ENCODE measurements at regions not wholly inside any gene's neighbourhood (a gene's known extent, or its start where the extent isn't known, plus 50 kb on each side); places are given as distances from the start of the nearest gene placed in this dataset.
"Not testable (repeated sequence)": the region's sequence is repeated elsewhere in the genome, so short reads cannot be mapped to it uniquely, and the experiment has no call there.

GRCh38 chr5:56375011-56375410, 141.9 kb upstream of the ANKRD55 start:
- WGBS (ENCODE audit: low lambda C conversion rate, missing lambda C conversion rate), result 94% methylated on average over 5 of the region's 5 CpGs
- Histone ChIP-seq H3K4me2 (no peak overlapping the region), H3K27ac (no peak overlapping the region), H3K4me3 (no peak overlapping the region), H3K9me2 (replicated peaks; ENCODE audit: insufficient read depth) (no peaks in the 10 kb centered on the region), H4K20me1 (ENCODE audit: insufficient read depth, poor library complexity, severe bottlenecking) (no peaks in the 10 kb centered on the region), H3K27me3 (no peaks in the 10 kb centered on the region), H2AFZ (no peak overlapping the region), H3K36me3 (replicated peaks; ENCODE audit: insufficient read depth, low read depth) (no peaks in the 10 kb centered on the region), H3K4me1 (ENCODE audit: insufficient read depth) (no peaks in the 10 kb centered on the region), H3K79me2 (no peaks in the 10 kb centered on the region), H3K9me3 (ENCODE audit: low read depth) (no peaks in the 10 kb centered on the region)
- TF ChIP-seq EZH2phosphoT487 (IDR thresholded peaks at IDR 0.05; ENCODE audit: low read depth, severe bottlenecking, unreplicated experiment) (no peak), EZH2 (IDR thresholded peaks at IDR 0.05; ENCODE audit: borderline replicate concordance) (no peak)
- TF ChIP-seq, protein P1, sequence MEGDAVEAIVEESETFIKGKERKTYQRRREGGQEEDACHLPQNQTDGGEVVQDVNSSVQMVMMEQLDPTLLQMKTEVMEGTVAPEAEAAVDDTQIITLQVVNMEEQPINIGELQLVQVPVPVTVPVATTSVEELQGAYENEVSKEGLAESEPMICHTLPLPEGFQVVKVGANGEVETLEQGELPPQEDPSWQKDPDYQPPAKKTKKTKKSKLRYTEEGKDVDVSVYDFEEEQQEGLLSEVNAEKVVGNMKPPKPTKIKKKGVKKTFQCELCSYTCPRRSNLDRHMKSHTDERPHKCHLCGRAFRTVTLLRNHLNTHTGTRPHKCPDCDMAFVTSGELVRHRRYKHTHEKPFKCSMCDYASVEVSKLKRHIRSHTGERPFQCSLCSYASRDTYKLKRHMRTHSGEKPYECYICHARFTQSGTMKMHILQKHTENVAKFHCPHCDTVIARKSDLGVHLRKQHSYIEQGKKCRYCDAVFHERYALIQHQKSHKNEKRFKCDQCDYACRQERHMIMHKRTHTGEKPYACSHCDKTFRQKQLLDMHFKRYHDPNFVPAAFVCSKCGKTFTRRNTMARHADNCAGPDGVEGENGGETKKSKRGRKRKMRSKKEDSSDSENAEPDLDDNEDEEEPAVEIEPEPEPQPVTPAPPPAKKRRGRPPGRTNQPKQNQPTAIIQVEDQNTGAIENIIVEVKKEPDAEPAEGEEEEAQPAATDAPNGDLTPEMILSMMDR (IDR thresholded peaks at IDR 0.05; ENCODE audit: poor library complexity), result no peak
- DNase-seq (ENCODE audit: low spot score), result no peak

GRCh38 chr5:56372491-56372890, 139.4 kb upstream of the ANKRD55 start:
- H2AFZ ChIP-seq; H3K36me3 ChIP-seq (replicated peaks; ENCODE audit: insufficient read depth, low read depth); H3K9me2 ChIP-seq (replicated peaks; ENCODE audit: insufficient read depth); H3K4me2 ChIP-seq; DNase-seq (ENCODE audit: low spot score); H4K20me1 ChIP-seq (ENCODE audit: insufficient read depth, poor library complexity, severe bottlenecking); H3K4me3 ChIP-seq; H3K9me3 ChIP-seq (ENCODE audit: low read depth); H3K27ac ChIP-seq; H3K4me1 ChIP-seq (ENCODE audit: insufficient read depth); H3K79me2 ChIP-seq; H3K27me3 ChIP-seq: not testable (repeated sequence)
- WGBS (ENCODE audit: low lambda C conversion rate, missing lambda C conversion rate), result 98% methylated on average over 8 of the region's 31 CpGs

- H2AFZ ChIP-seq, result no peak overlapping the region
- no peaks in the 10 kb centered on the region for H3K9me2 ChIP-seq (replicated peaks; ENCODE audit: insufficient read depth)
- no peaks in the 10 kb centered on the region for H3K4me1 ChIP-seq (ENCODE audit: insufficient read depth)
- no peaks in the 10 kb centered on the region for H4K20me1 ChIP-seq (ENCODE audit: insufficient read depth, poor library complexity, severe bottlenecking)
- no peaks in the 10 kb centered on the region for H3K36me3 ChIP-seq (replicated peaks; ENCODE audit: insufficient read depth, low read depth)
- DNase-seq (ENCODE audit: low spot score), result no peak
- H3K4me3 ChIP-seq, result no peak overlapping the region
- no peak overlapping the region for H3K27ac ChIP-seq
- H3K79me2 ChIP-seq, result no peaks in the 10 kb centered on the region
- 86% methylated on average over 3 of the region's 3 CpGs for WGBS (ENCODE audit: low lambda C conversion rate, missing lambda C conversion rate)
- no peak overlapping the region for H3K4me2 ChIP-seq
- H3K9me3 ChIP-seq (ENCODE audit: low read depth), result no peaks in the 10 kb centered on the region
- no peaks in the 10 kb centered on the region for H3K27me3 ChIP-seq
- TF ChIP-seq EZH2 (IDR thresholded peaks at IDR 0.05; ENCODE audit: borderline replicate concordance) (no peak), EZH2phosphoT487 (IDR thresholded peaks at IDR 0.05; ENCODE audit: low read depth, severe bottlenecking, unreplicated experiment) (no peak)
- TF ChIP-seq, protein P1 (IDR thresholded peaks at IDR 0.05; ENCODE audit: poor library complexity), result no peak
Observed at GRCh38 chr5:56369361-56369811, 136.3 kb upstream of the ANKRD55 start.

GRCh38 chr5:56367748-56368147, 134.6 kb upstream of the ANKRD55 start:
- Histone ChIP-seq H3K27me3 (no peaks in the 10 kb centered on the region), H3K79me2 (no peaks in the 10 kb centered on the region), H3K9me3 (ENCODE audit: low read depth) (no peaks in the 10 kb centered on the region), H3K4me2 (no peak overlapping the region), H3K27ac (no peak overlapping the region), H3K36me3 (replicated peaks; ENCODE audit: insufficient read depth, low read depth) (no peaks in the 10 kb centered on the region), H4K20me1 (ENCODE audit: insufficient read depth, poor library complexity, severe bottlenecking) (no peaks in the 10 kb centered on the region), H3K4me3 (no peak overlapping the region), H2AFZ (no peak overlapping the region), H3K9me2 (replicated peaks; ENCODE audit: insufficient read depth) (no peaks in the 10 kb centered on the region), H3K4me1 (ENCODE audit: insufficient read depth) (no peaks in the 10 kb centered on the region)
- 96% methylated on average over 2 of the region's 2 CpGs for WGBS (ENCODE audit: low lambda C conversion rate, missing lambda C conversion rate)
- TF ChIP-seq, protein P1 (IDR thresholded peaks at IDR 0.05; ENCODE audit: poor library complexity), result no peak
- TF ChIP-seq EZH2phosphoT487 (IDR thresholded peaks at IDR 0.05; ENCODE audit: low read depth, severe bottlenecking, unreplicated experiment) (no peak), EZH2 (IDR thresholded peaks at IDR 0.05; ENCODE audit: borderline replicate concordance) (no peak)
- no peak for DNase-seq (ENCODE audit: low spot score)
